Right lobe of liver (tissue), 6 donors: ENCODE measurements at regions not wholly inside any gene's neighbourhood (a gene's known extent, or its start where the extent isn't known, plus 50 kb on each side); places are given as distances from the start of the nearest gene placed in this dataset.

Source experiments
- ATAC-seq, 4 donors: fragments of 200-7000 bp; cut with Tn5 transposase; one replicate each; pipeline ENCODE4 v1.9.1; 2020; ENCODE audit warnings: mild to moderate bottlenecking in 4 of 4, moderate library complexity in 4 of 4
- DNase-seq, 3 donors: peaks; one replicate each; pipeline ENCODE4 v3.0.0-alpha.2; 2020
- H3K27ac ChIP-seq, 3 donors: fragments of 200-600 bp; one replicate each; pipeline ENCODE4 v1.8.0; 2022
- H3K27me3 ChIP-seq, 2 donors: fragments of 200-600 bp; one replicate each; pipeline ENCODE4 v1.8.0; 2022
- H3K36me3 ChIP-seq, 4 donors: fragments of 200-600 bp; sonication (generic) in 1 of 4; one replicate each; pipeline versions ENCODE4 v1.5.1 to v1.8.0; 2017 to 2022; ENCODE audit warnings: control low read depth in 1 of 4
- H3K4me1 ChIP-seq, 4 donors: fragments of 200-600 bp; sonication (generic) in 1 of 4; one replicate each; pipeline versions ENCODE4 v1.5.1 to v1.8.0; 2017 to 2022; ENCODE audit warnings: control low read depth in 1 of 4
- H3K4me3 ChIP-seq, 3 donors: fragments of 200-600 bp; one replicate each; pipeline ENCODE4 v1.8.0; 2022
- H3K9me3 ChIP-seq, 4 donors: fragments of 200-600 bp; sonication (generic) in 1 of 4; one replicate each; pipeline versions ENCODE4 v1.5.1 to v1.8.0; 2017 to 2022; ENCODE audit warnings: control low read depth in 1 of 4
- POLR2A ChIP-seq: fragments of 450-650 bp; IDR thresholded peaks from one replicate; pipeline ENCODE4 v1.6.1; 2017; ENCODE audit warnings: antibody characterized with exemption, mild to moderate bottlenecking
- WGBS: methylation state at CpG from one replicate; pipeline ENCODE4 v1.1.6; 2018; ENCODE audit warnings: low coverage, low lambda C conversion rate; ENCODE audit not compliant: insufficient coverage; ENCODE audit errors: missing lambda C conversion rate; 5-methylcytosine and 5-hydroxymethylcytosine counted together
- intact Hi-C, 2 donors: fragments of 100-400 bp; cut with DNase I; formaldehyde crosslinking; loops; one replicate each; pipeline versions ENCODE4 v1.11.2 to v1.14.1; 2022
- TF ChIP-seq, protein P1 (sequence below), 4 donors: fragments of 200-600 bp in 3 of 4; fragments of 450-650 bp in 1 of 4; IDR thresholded peaks; one replicate each; pipeline versions ENCODE4 v1.5.1 to v1.8.0; 2016 to 2022; ENCODE audit warnings: antibody characterized with exemption in 4 of 4, mild to moderate bottlenecking in 2 of 4
- donor health status: DM: no; HTN: yes; CAD: no.
- donor health status: DM: no; HTN: no; CAD: no.
- donor health status: DM: no; HTN: no; CAD: no.
- donor health status: DM: no; HTN: yes; CAD: no.
- donor health status: DM: no; HTN: yes; CAD: no.

DNA sequence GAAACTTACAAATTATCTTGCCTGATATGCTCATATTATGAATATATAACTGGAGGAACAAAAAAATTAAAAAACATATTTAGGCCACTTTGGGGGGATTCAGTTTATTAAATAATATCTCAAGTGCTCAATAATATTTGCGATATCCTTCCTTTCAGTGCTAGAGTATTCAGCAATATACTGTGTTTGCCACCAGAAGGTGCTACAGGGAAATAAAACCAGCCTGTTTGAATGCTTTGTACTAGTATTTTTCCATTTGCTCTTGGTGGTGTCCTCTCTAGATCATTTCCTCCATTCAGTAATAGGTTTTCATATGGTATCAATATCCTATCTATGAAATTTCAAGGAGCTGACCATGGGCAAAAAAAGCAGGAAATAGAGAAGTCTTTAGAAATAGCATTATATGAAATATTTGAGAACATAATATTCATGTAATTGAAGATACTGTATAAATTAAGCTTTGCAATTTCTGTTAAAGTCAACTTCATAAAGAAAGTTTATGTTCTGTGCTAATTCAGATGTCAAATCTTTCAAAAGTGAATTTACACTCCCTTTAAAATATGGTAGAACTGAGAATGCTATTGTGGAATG, 106.2 kb upstream of the NAV3 start:
- Histone ChIP-seq H3K9me3 (no peaks in the 10 kb centered on the region), H3K36me3 (no peaks in the 10 kb centered on the region), H3K4me3 (no peak overlapping the region), H3K4me1 (no peaks in the 10 kb centered on the region), H3K27ac (no peak overlapping the region), H3K27me3 (peaks cover 0 to 4% of the 10 kb centered on the region in 2 donors)
- ATAC-seq (peak; percentile 78 to 92 (median 82)), DNase-seq (no peak)
- 22% methylated on average over 1 of the region's 1 CpG for WGBS
- intact Hi-C loops, result loop anchor here (5.0 to 10.0 kb wide), 2 partner anchors 200 to 203 kb away; no protein-coding TSS in a partner anchor
- no peak for TF ChIP-seq POLR2A
- TF ChIP-seq, protein P1, sequence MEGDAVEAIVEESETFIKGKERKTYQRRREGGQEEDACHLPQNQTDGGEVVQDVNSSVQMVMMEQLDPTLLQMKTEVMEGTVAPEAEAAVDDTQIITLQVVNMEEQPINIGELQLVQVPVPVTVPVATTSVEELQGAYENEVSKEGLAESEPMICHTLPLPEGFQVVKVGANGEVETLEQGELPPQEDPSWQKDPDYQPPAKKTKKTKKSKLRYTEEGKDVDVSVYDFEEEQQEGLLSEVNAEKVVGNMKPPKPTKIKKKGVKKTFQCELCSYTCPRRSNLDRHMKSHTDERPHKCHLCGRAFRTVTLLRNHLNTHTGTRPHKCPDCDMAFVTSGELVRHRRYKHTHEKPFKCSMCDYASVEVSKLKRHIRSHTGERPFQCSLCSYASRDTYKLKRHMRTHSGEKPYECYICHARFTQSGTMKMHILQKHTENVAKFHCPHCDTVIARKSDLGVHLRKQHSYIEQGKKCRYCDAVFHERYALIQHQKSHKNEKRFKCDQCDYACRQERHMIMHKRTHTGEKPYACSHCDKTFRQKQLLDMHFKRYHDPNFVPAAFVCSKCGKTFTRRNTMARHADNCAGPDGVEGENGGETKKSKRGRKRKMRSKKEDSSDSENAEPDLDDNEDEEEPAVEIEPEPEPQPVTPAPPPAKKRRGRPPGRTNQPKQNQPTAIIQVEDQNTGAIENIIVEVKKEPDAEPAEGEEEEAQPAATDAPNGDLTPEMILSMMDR (IDR thresholded peaks at IDR 0.05), result peak; percentile 61 to 89 (median 64)

GRCh38 chr12:77723308-77723707, 107.4 kb upstream of the NAV3 start:
- H3K36me3 ChIP-seq, result no peaks in the 10 kb centered on the region
- DNase-seq (no peak), ATAC-seq (no peak)
- TF ChIP-seq, protein P1 (IDR thresholded peaks at IDR 0.05), result no peak
- no peak for TF ChIP-seq POLR2A
- H3K4me3 ChIP-seq, result no peak overlapping the region
- no peak overlapping the region for H3K27ac ChIP-seq
- H3K27me3 ChIP-seq, result peaks cover 0 to 4% of the 10 kb centered on the region in 2 donors
- no peaks in the 10 kb centered on the region for H3K9me3 ChIP-seq
- H3K4me1 ChIP-seq, result no peaks in the 10 kb centered on the region
- intact Hi-C loops, result loop anchor here (5.0 to 10.0 kb wide), 2 partner anchors 201 to 204 kb away; no protein-coding TSS in a partner anchor

- Histone ChIP-seq H3K4me3 (no peak overlapping the region), H3K9me3 (no peaks in the 10 kb centered on the region), H3K27ac (no peak overlapping the region), H3K27me3 (peaks cover 0 to 4% of the 10 kb centered on the region in 2 donors), H3K36me3 (no peaks in the 10 kb centered on the region), H3K4me1 (no peaks in the 10 kb centered on the region)
- ATAC-seq (no peak), DNase-seq (no peak)
- no peak for TF ChIP-seq POLR2A
- TF ChIP-seq, protein P1 (IDR thresholded peaks at IDR 0.05), result no peak
- intact Hi-C loops, result loop anchor here (5.0 to 10.0 kb wide), 2 partner anchors 202 to 205 kb away; no protein-coding TSS in a partner anchor
These were observed 108.2 kb upstream of the NAV3 start for GRCh38 chr12:77722536-77722935.

- TF ChIP-seq, protein P1 (IDR thresholded peaks at IDR 0.05), result no peak
- intact Hi-C loops, result loop anchor here (5.0 to 10.0 kb wide), 2 partner anchors 205 to 207 kb away; no protein-coding TSS in a partner anchor
- WGBS, result 28% methylated on average over 2 of the region's 2 CpGs
- Histone ChIP-seq H3K36me3 (no peaks in the 10 kb centered on the region), H3K9me3 (no peaks in the 10 kb centered on the region), H3K27me3 (peaks cover 0 to 4% of the 10 kb centered on the region in 2 donors), H3K27ac (no peak overlapping the region), H3K4me1 (no peaks in the 10 kb centered on the region), H3K4me3 (no peak overlapping the region)
- no peak for DNase-seq
- no peak for ATAC-seq
These were observed 110.4 kb upstream of the NAV3 start for GRCh38 chr12:77720258-77720657.

GRCh38 chr12:77710209-77710608, 120.5 kb upstream of the NAV3 start:
- Histone ChIP-seq H3K4me3 (no peak overlapping the region), H3K9me3 (no peaks in the 10 kb centered on the region), H3K4me1 (no peaks in the 10 kb centered on the region), H3K36me3 (no peaks in the 10 kb centered on the region), H3K27me3 (no peaks in the 10 kb centered on the region), H3K27ac (no peak overlapping the region)
- intact Hi-C loops, result no loop called here
- TF ChIP-seq, protein P1 (IDR thresholded peaks at IDR 0.05), result no peak
- no peak for TF ChIP-seq POLR2A
- 35% methylated on average over 1 of the region's 1 CpG for WGBS
- ATAC-seq (no peak), DNase-seq (no peak)
